ENCODE measurements at regions not wholly inside any gene's neighbourhood (a gene's known extent, or its start where the extent isn't known, plus 50 kb on each side); places are given as distances from the start of the nearest gene placed in this dataset.

- H3K36me3 ChIP-seq (ENCODE audit: insufficient read depth, low read length), result no peaks in the 10 kb centered on the region
- peak overlapping the region; percentile 70 for H3K4me3 ChIP-seq
- peak overlapping the region; percentile 89 for H3K9ac ChIP-seq (ENCODE audit: insufficient read length)
- TF ChIP-seq POLR2AphosphoS5 (IDR thresholded peaks at IDR 0.05; ENCODE audit: borderline replicate concordance, low read depth, low read length) (no peak), FOXP2 (optimal IDR thresholded peaks at IDR 0.05; ENCODE audit: control extremely low read depth, extremely low read length, insufficient read depth) (no peak), EZH2 (IDR thresholded peaks at IDR 0.05) (no peak)
- H3K27ac ChIP-seq, result peak overlapping the region; percentile 100
- H3K9me3 ChIP-seq (ENCODE audit: low read depth, low read length), result no peaks in the 10 kb centered on the region
- DNase-seq (ENCODE audit: low read depth, low spot score), result no peak
Observed at GRCh38 chr18:61953641-61954040, 60.8 kb upstream of the RNF152 start.

- peak overlapping the region; percentile 100 for H3K27ac ChIP-seq
- DNase-seq (ENCODE audit: low read depth, low spot score), result peak; percentile 84
Observed at GRCh38 chr18:61953161-61953560, 60.4 kb upstream of the RNF152 start.

GRCh38 chr18:61951396-61951795, 58.6 kb upstream of the RNF152 start:
- no peak for DNase-seq (ENCODE audit: low read depth, low spot score)
- no peaks in the 10 kb centered on the region for H3K9me3 ChIP-seq (ENCODE audit: low read depth, low read length)
- peak overlapping the region; percentile 72 for H3K4me3 ChIP-seq
- TF ChIP-seq EZH2 (IDR thresholded peaks at IDR 0.05), result no peak
- no peak for TF ChIP-seq FOXP2 (optimal IDR thresholded peaks at IDR 0.05; ENCODE audit: control extremely low read depth, extremely low read length, insufficient read depth)
- H3K27ac ChIP-seq, result peak overlapping the region; percentile 100
- H3K9ac ChIP-seq (ENCODE audit: insufficient read length), result peak overlapping the region; percentile 84
- H3K36me3 ChIP-seq (ENCODE audit: insufficient read depth, low read length), result no peaks in the 10 kb centered on the region

More at GRCh38 chr18:61953161-61953560, 60.4 kb upstream of the RNF152 start:
- peak overlapping the region; percentile 70 for H3K4me3 ChIP-seq
- H3K9ac ChIP-seq (ENCODE audit: insufficient read length), result peak overlapping the region; percentile 89
- TF ChIP-seq EZH2 (IDR thresholded peaks at IDR 0.05) (no peak), FOXP2 (optimal IDR thresholded peaks at IDR 0.05; ENCODE audit: control extremely low read depth, extremely low read length, insufficient read depth) (no peak), POLR2AphosphoS5 (IDR thresholded peaks at IDR 0.05; ENCODE audit: borderline replicate concordance, low read depth, low read length) (no peak; the same call in 1 of the 2 replicates)
- H3K36me3 ChIP-seq (ENCODE audit: insufficient read depth, low read length), result no peaks in the 10 kb centered on the region
- no peaks in the 10 kb centered on the region for H3K9me3 ChIP-seq (ENCODE audit: low read depth, low read length)

- peak overlapping the region; percentile 100 for H3K27ac ChIP-seq
- H3K4me3 ChIP-seq, result no peak overlapping the region
- no peak overlapping the region for H3K9ac ChIP-seq (ENCODE audit: insufficient read length)
- no peak for DNase-seq (ENCODE audit: low read depth, low spot score)
- no peaks in the 10 kb centered on the region for H3K9me3 ChIP-seq (ENCODE audit: low read depth, low read length)
- no peaks in the 10 kb centered on the region for H3K36me3 ChIP-seq (ENCODE audit: insufficient read depth, low read length)
- TF ChIP-seq EZH2 (IDR thresholded peaks at IDR 0.05), result no peak
- no peak for TF ChIP-seq FOXP2 (optimal IDR thresholded peaks at IDR 0.05; ENCODE audit: control extremely low read depth, extremely low read length, insufficient read depth)
- no peak for TF ChIP-seq POLR2AphosphoS5 (IDR thresholded peaks at IDR 0.05; ENCODE audit: borderline replicate concordance, low read depth, low read length)
Observed at GRCh38 chr18:61950371-61950770, 57.6 kb upstream of the RNF152 start.

GRCh38 chr18:61949946-61950345, 57.1 kb upstream of the RNF152 start:
- TF ChIP-seq POLR2AphosphoS5 (IDR thresholded peaks at IDR 0.05; ENCODE audit: borderline replicate concordance, low read depth, low read length) (no peak), FOXP2 (optimal IDR thresholded peaks at IDR 0.05; ENCODE audit: control extremely low read depth, extremely low read length, insufficient read depth) (no peak), EZH2 (IDR thresholded peaks at IDR 0.05) (no peak)
- no peak overlapping the region for H3K9ac ChIP-seq (ENCODE audit: insufficient read length)
- no peak overlapping the region for H3K4me3 ChIP-seq
- H3K9me3 ChIP-seq (ENCODE audit: low read depth, low read length), result no peaks in the 10 kb centered on the region
- DNase-seq (ENCODE audit: low read depth, low spot score), result no peak
- H3K36me3 ChIP-seq (ENCODE audit: insufficient read depth, low read length), result no peaks in the 10 kb centered on the region
- peak overlapping the region; percentile 100 for H3K27ac ChIP-seq

GRCh38 chr18:61948846-61949438, 56.1 kb upstream of the RNF152 start:
- H3K4me3 ChIP-seq, result no peak overlapping the region
- no peaks in the 10 kb centered on the region for H3K36me3 ChIP-seq (ENCODE audit: insufficient read depth, low read length)
- DNase-seq (ENCODE audit: low read depth, low spot score), result no peak
- H3K9me3 ChIP-seq (ENCODE audit: low read depth, low read length), result no peaks in the 10 kb centered on the region
- H3K27ac ChIP-seq, result peak overlapping the region; percentile 74
- H3K9ac ChIP-seq (ENCODE audit: insufficient read length), result no peak overlapping the region
- TF ChIP-seq EZH2 (IDR thresholded peaks at IDR 0.05) (no peak), POLR2AphosphoS5 (IDR thresholded peaks at IDR 0.05; ENCODE audit: borderline replicate concordance, low read depth, low read length) (no peak), FOXP2 (optimal IDR thresholded peaks at IDR 0.05; ENCODE audit: control extremely low read depth, extremely low read length, insufficient read depth) (no peak)

GRCh38 chr18:61948281-61948741, 55.5 kb upstream of the RNF152 start:
- Histone ChIP-seq H3K27ac (peak overlapping the region; percentile 74), H3K36me3 (ENCODE audit: insufficient read depth, low read length) (no peaks in the 10 kb centered on the region), H3K9me3 (ENCODE audit: low read depth, low read length) (no peaks in the 10 kb centered on the region), H3K4me3 (no peak overlapping the region), H3K9ac (ENCODE audit: insufficient read length) (no peak overlapping the region)
- no peak for TF ChIP-seq EZH2 (IDR thresholded peaks at IDR 0.05)
- TF ChIP-seq POLR2AphosphoS5 (IDR thresholded peaks at IDR 0.05; ENCODE audit: borderline replicate concordance, low read depth, low read length), result no peak
- TF ChIP-seq FOXP2 (optimal IDR thresholded peaks at IDR 0.05; ENCODE audit: control extremely low read depth, extremely low read length, insufficient read depth), result no peak
- no peak for DNase-seq (ENCODE audit: low read depth, low spot score)

GRCh38 chr18:61946449-61946848, 53.6 kb upstream of the RNF152 start:
- Histone ChIP-seq H3K27ac (peak overlapping the region; percentile 4; the same call in 1 of the 2 replicates), H3K36me3 (ENCODE audit: insufficient read depth, low read length) (no peaks in the 10 kb centered on the region), H3K4me3 (no peak overlapping the region), H3K9me3 (ENCODE audit: low read depth, low read length) (no peaks in the 10 kb centered on the region), H3K9ac (ENCODE audit: insufficient read length) (no peak overlapping the region)
- no peak for DNase-seq (ENCODE audit: low read depth, low spot score)
- TF ChIP-seq POLR2AphosphoS5 (IDR thresholded peaks at IDR 0.05; ENCODE audit: borderline replicate concordance, low read depth, low read length), result no peak
- TF ChIP-seq FOXP2 (optimal IDR thresholded peaks at IDR 0.05; ENCODE audit: control extremely low read depth, extremely low read length, insufficient read depth), result no peak
- TF ChIP-seq EZH2 (IDR thresholded peaks at IDR 0.05), result no peak
